ENCODE measurements at regions not wholly inside any gene's neighbourhood (a gene's known extent, or its start where the extent isn't known, plus 50 kb on each side); places are given as distances from the start of the nearest gene placed in this dataset.

GRCh38 chr3:20456511-20456910 is 270.5 kb upstream of the SGO1 start:
- H3K4me2 ChIP-seq (ENCODE audit: control insufficient read depth, insufficient read depth) = no peak overlapping the region
- no peak overlapping the region for H2AFZ ChIP-seq (ENCODE audit: control insufficient read depth, low read depth, low read length)
- 0% methylated on average over 1 of the region's 1 CpG for WGBS (ENCODE audit: insufficient coverage, insufficient replicate concordance, low lambda C conversion rate, missing lambda C conversion rate)
- DNase-seq (ENCODE audit: low read depth, low spot score) (no peak), FAIRE-seq (no peak), ATAC-seq (no peak)
- CTCF ChIA-PET = no interaction called here
- in situ Hi-C loops (cut with MboI) (no loop called here), intact Hi-C loops (cut with micrococcal nuclease; ENCODE audit: unreplicated experiment) (no loop called here)
- POLR2A ChIA-PET = no interaction called here
- SMC1A ChIA-PET (ENCODE audit: uncharacterized antibody, unreplicated experiment) = no interaction called here
- no peaks in the 10 kb centered on the region for H3K9me3 ChIP-seq (replicated peaks; ENCODE audit: control insufficient read depth, insufficient read depth, low read length)
- RAD21 ChIA-PET (ENCODE audit: unreplicated experiment) = no interaction called here
- no peaks in the 10 kb centered on the region for H3K27me3 ChIP-seq (replicated peaks in 1 of 2; ENCODE audit: control insufficient read depth in 2 of 2, insufficient read depth in 2 of 2, low read length in 1 of 2)
- BruUV-seq (replicated peaks) = no TSS peak
- TF ChIP-seq RAD51 (IDR thresholded peaks at IDR 0.05) (no peak), E4F1 (IDR thresholded peaks at IDR 0.05; ENCODE audit: borderline replicate concordance, partially characterized antibody) (no peak), RAD21 (IDR thresholded peaks at IDR 0.05; ENCODE audit: insufficient read depth, low read depth, low read length) (no peak), IRF5 (IDR thresholded peaks at IDR 0.05; ENCODE audit: borderline replicate concordance) (no peak), NR2C1 (IDR thresholded peaks at IDR 0.05) (no peak), PRDM15 (CRISPR knock-in tag; IDR thresholded peaks at IDR 0.05) (no peak), FOS (IDR thresholded peaks at IDR 0.05; ENCODE audit: borderline replicate concordance, extremely low read depth, insufficient read length) (no peak), POU2F2 (IDR thresholded peaks at IDR 0.05; ENCODE audit: borderline replicate concordance, low read depth, low read length) (no peak)
- H3K9ac ChIP-seq (ENCODE audit: control insufficient read depth, insufficient read depth, low read length) = no peak overlapping the region
- H3K36me3 ChIP-seq (ENCODE audit: control insufficient read depth in 2 of 2, insufficient read depth in 2 of 2, low read length in 1 of 2) = no peaks in the 10 kb centered on the region
- H3K4me3 ChIP-seq = no peak overlapping the region
- no peak overlapping the region for H3K27ac ChIP-seq (ENCODE audit: control insufficient read depth, insufficient read depth)
- no peaks in the 10 kb centered on the region for H4K20me1 ChIP-seq (ENCODE audit: control insufficient read depth, insufficient read depth)
- H3K4me1 ChIP-seq (ENCODE audit: control insufficient read depth, insufficient read depth, low read length) = no peaks in the 10 kb centered on the region
- no peaks in the 10 kb centered on the region for H3K79me2 ChIP-seq (ENCODE audit: control insufficient read depth, insufficient read depth, low read length)
